Fibroblast of skin of left quadriceps (primary cell): ENCODE measurements at regions not wholly inside any gene's neighbourhood (a gene's known extent, or its start where the extent isn't known, plus 50 kb on each side); places are given as distances from the start of the nearest gene placed in this dataset.

ENCODE experiments used
- DNase-seq, 2 experiments: peaks; one replicate each; pipeline ENCODE4 v3.0.0-alpha.2; 2013; ENCODE audit warnings: low read depth in 2 of 2

DNA sequence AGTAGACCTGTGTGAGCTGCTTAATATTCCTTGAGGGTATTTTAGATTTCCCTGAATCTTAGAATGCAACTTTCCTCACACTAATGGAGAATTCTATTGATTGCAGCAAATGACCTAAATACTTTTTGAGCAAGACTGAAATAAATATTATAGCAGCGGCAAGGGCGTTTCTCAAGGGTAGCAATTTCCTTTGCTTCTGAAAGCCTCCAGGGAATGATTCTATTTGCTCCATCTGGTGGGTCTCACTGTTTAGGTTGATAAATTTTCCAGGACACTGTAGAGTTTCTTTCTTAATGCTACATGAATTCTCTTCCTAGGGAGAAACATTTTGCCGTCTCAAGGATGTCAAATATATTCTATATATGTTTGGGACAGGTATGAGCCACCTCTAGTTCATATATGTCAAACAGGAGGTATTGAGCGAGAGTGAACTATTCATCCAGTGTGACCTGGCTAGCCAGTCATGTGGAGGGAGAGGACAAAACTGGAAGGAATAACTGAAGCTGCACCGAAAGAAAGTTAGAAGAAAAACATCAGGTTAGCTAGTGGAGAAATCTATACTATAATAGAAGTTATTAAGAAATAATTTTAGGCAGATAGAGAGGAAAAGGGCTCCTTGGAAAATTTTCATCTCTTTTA lies 57.9 kb upstream of the FZD8 start:
- no peak for DNase-seq

GRCh38 chr10:35696392-35697287 lies 54.5 kb upstream of the FZD8 start:
- no peak for DNase-seq

DNA sequence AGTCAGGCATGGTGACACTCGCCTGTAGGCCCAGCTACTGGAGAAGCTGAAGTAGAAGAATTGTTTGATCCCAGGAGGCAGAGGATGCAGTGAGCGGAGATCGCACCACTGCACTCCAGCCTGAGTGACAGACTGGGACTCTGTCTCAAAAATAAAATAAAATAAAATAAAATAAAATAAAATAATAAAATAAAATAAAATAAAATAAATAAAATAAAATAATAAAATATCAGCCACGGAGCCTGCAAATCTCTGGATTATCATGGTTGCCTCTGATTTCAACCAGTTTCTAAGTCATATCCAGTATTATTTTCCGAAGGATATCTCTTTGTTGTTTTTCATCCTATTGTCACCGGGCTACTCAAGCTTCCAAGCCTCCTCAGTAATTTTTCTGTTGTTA lies 51.7 kb upstream of the FZD8 start:
- DNase-seq, result no peak
